Sigmoid colon (tissue), 3 donors: ENCODE measurements at regions not wholly inside any gene's neighbourhood (a gene's known extent, or its start where the extent isn't known, plus 50 kb on each side); places are given as distances from the start of the nearest gene placed in this dataset.

Experiments
- POLR2A ChIP-seq, 2 donors: fragments of 450-650 bp; IDR thresholded peaks; one replicate each; pipeline ENCODE4 v1.6.1; 2016; ENCODE audit warnings: antibody characterized with exemption in 2 of 2, mild to moderate bottlenecking in 2 of 2, moderate library complexity in 2 of 2
- TF ChIP-seq, protein P1 (sequence below), 4 experiments: fragments of 450-650 bp in 3 of 4; fragments of 200-600 bp in 1 of 4; IDR thresholded peaks; one replicate each; pipeline ENCODE4 v1.5.1; 2016 to 2019; ENCODE audit warnings: antibody characterized with exemption in 4 of 4, mild to moderate bottlenecking in 3 of 4, moderate library complexity in 2 of 4

DNA sequence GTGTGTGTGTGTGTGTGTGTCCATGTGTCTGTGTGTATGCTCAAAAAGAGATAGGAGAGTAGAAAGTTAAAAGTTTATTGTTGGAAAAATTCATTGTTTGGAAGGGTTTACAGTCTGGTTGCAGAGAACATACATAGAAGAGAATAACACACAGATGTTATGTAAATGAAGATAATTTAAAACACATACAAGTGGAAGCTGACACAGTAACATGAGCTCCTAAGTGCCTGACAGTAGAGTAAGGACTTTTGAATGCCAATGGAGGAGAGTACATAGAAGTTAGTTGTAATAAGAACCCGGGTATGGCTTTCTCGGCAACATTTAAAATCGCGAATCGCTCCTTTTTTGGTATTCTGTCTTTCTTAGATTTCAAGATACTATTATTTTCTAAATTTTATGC, 137.0 kb upstream of the FANCL start:
- TF ChIP-seq, protein P1, sequence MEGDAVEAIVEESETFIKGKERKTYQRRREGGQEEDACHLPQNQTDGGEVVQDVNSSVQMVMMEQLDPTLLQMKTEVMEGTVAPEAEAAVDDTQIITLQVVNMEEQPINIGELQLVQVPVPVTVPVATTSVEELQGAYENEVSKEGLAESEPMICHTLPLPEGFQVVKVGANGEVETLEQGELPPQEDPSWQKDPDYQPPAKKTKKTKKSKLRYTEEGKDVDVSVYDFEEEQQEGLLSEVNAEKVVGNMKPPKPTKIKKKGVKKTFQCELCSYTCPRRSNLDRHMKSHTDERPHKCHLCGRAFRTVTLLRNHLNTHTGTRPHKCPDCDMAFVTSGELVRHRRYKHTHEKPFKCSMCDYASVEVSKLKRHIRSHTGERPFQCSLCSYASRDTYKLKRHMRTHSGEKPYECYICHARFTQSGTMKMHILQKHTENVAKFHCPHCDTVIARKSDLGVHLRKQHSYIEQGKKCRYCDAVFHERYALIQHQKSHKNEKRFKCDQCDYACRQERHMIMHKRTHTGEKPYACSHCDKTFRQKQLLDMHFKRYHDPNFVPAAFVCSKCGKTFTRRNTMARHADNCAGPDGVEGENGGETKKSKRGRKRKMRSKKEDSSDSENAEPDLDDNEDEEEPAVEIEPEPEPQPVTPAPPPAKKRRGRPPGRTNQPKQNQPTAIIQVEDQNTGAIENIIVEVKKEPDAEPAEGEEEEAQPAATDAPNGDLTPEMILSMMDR (IDR thresholded peaks at IDR 0.05), result no peak
- TF ChIP-seq POLR2A (IDR thresholded peaks at IDR 0.05), result no peak
